Body of pancreas (tissue), 4 donors: ENCODE measurements at regions not wholly inside any gene's neighbourhood (a gene's known extent, or its start where the extent isn't known, plus 50 kb on each side); places are given as distances from the start of the nearest gene placed in this dataset.
A peak's percentile ranks its signal among the peaks of the same experiment; 100 is the strongest.

Experiments used
- ATAC-seq: fragments of 150-250 bp; one replicate; pipeline ENCODE4 v1.9.1; 2016
- DNase-seq, 4 donors: peaks; one replicate each; pipeline ENCODE4 v3.0.0-alpha.2; 2019
- H3K27ac ChIP-seq, 4 donors: fragments of 200-600 bp; sonication (generic); 1 replicate in 3 of 4; 2 replicates in 1 of 4; pipeline versions ENCODE4 v1.5.1 to v1.6.1; 2016 to 2019; ENCODE audit warnings: mild to moderate bottlenecking in 1 of 4, mixed read lengths in 1 of 4, moderate library complexity in 1 of 4
- H3K27me3 ChIP-seq, 2 donors: fragments of 200-600 bp; sonication (generic); one replicate each; pipeline ENCODE4 v1.6.0; 2016; ENCODE audit warnings: mild to moderate bottlenecking in 1 of 2
- H3K36me3 ChIP-seq, 2 donors: fragments of 200-600 bp; sonication (generic); replicated peaks in 1 of 2; 2 replicates each; pipeline ENCODE4 v1.5.1; 2016; ENCODE audit warnings: low read depth in 2 of 2; ENCODE audit not compliant: insufficient read depth in 1 of 2
- H3K4me1 ChIP-seq: fragments of 200-600 bp; sonication (generic); one replicate; pipeline ENCODE4 v1.6.0; 2016
- H3K4me3 ChIP-seq, 2 donors: fragments of 200-600 bp; sonication (generic); 1 replicate in 1 of 2; 2 replicates in 1 of 2; pipeline ENCODE4 v1.5.1; 2016 to 2019
- H3K9me3 ChIP-seq, 3 donors: fragments of 200-600 bp; sonication (generic); 1 replicate in 2 of 3; 2 replicates in 1 of 3; pipeline ENCODE4 v1.5.1; 2016
- POLR2A ChIP-seq, 3 donors: fragments of 450-650 bp; IDR thresholded peaks; one replicate each; pipeline ENCODE4 v1.6.1; 2016; ENCODE audit warnings: antibody characterized with exemption in 3 of 3, mild to moderate bottlenecking in 2 of 3
- WGBS, 2 donors: methylation state at CpG; one replicate each; pipeline ENCODE4 v1.1.5; 2017; 5-methylcytosine and 5-hydroxymethylcytosine counted together
- intact Hi-C: fragments of 100-400 bp; cut with DNase I; formaldehyde crosslinking; loops from one replicate; pipeline ENCODE4 v1.15.1; 2023
- TF ChIP-seq, protein P1 (sequence below), 7 experiments: fragments of 450-650 bp in 4 of 7; fragments of 200-600 bp in 3 of 7; sonication (generic) in 3 of 7; IDR thresholded peaks; one replicate each; pipeline ENCODE4 v1.5.1; 2016 to 2019; ENCODE audit warnings: antibody characterized with exemption in 7 of 7

DNA sequence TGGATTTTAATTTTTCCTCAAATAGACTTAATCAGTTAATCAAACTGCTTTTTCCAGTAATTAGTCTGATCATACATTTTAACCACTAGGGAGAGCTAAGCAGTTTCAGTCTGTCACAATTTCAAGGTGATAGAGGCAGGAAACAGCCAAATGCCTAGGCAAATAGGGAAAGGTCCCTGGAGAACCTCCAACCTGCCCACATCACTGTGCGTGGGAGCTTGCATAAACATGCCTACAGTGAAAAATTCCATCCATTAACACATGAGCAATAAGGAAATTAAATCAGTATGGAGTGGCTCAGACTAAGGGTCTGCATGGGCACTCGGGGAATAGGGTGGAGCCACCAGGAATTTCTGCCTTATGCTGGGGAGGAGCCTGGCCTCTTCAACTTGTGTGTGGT, 74.6 kb downstream of the AASDHPPT start:
- no peak overlapping the region for H3K27ac ChIP-seq

DNA sequence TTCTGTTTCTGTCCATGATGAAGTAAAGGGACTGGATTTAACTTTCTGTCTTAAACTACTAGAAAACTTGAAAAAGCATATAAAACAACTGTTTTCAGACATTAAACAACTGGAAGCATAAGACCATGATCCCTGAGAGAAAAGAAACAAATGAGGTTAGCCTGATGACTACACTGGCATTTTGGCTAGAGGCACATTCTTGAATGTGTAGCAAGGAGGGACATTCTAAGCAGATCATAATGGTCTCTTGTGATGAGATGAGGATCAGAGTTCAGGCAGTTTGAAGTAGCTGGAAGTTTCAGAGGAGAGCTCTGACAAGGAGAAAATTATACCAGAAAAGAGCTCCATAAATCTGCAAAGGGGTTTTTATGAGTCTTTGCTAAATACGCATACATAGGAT, 75.4 kb downstream of the AASDHPPT start:
- H3K27ac ChIP-seq = no peak overlapping the region

More for the DNA sequence above, 74.6 kb downstream of the AASDHPPT start:
- intact Hi-C loops = no loop called here
- Histone ChIP-seq H3K9me3 (no peaks in the 10 kb centered on the region), H3K4me1 (peaks cover 4% of the 10 kb centered on the region), H3K4me3 (no peak overlapping the region), H3K27me3 (no peaks in the 10 kb centered on the region), H3K36me3 (no peaks in the 10 kb centered on the region)
- DNase-seq = peak; percentile 18 to 57 (median 46)
- peak; percentile 64 for ATAC-seq
- WGBS, 2 donors = 11 to 23% methylated on average over 2 of the region's 2 CpGs
- no peak for TF ChIP-seq POLR2A (IDR thresholded peaks at IDR 0.05)
- TF ChIP-seq, protein P1, sequence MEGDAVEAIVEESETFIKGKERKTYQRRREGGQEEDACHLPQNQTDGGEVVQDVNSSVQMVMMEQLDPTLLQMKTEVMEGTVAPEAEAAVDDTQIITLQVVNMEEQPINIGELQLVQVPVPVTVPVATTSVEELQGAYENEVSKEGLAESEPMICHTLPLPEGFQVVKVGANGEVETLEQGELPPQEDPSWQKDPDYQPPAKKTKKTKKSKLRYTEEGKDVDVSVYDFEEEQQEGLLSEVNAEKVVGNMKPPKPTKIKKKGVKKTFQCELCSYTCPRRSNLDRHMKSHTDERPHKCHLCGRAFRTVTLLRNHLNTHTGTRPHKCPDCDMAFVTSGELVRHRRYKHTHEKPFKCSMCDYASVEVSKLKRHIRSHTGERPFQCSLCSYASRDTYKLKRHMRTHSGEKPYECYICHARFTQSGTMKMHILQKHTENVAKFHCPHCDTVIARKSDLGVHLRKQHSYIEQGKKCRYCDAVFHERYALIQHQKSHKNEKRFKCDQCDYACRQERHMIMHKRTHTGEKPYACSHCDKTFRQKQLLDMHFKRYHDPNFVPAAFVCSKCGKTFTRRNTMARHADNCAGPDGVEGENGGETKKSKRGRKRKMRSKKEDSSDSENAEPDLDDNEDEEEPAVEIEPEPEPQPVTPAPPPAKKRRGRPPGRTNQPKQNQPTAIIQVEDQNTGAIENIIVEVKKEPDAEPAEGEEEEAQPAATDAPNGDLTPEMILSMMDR (IDR thresholded peaks at IDR 0.05) = peak in 4 of 7 experiments; percentile 45 to 52 (median 48)

DNA sequence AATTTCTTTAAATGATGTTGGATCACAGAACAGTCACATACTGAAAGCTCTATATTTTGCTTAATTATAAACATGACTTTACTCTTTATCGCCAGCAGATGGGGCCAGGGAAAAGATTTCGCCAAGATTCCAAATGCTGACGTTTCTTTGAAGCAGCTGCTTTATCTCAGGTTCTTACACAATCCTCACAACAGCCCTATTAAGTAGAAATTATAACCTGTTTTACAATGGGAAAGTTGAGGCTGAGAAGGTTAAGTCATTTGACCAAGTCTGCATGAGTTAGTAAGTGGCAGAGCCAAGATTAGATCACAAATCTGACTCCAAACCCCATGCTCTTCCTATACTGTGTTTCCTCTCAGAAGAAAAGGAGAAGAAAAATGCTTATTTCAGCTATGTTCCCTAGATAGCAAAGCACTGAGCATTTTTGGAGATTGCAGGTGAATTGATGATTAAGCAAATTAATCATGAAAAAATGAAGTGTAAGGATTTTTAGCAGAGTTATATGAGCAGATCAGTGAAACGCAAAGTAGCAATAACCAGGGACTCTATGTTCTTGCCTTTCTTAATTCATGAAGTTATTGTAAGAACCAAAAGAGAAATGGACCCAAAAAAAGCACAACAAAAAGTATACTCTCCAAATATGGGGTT, 79.0 kb downstream of the AASDHPPT start:
- H3K4me1 ChIP-seq = peaks cover 4% of the 10 kb centered on the region
- H3K27ac ChIP-seq = peak overlapping the region in 1 of 4 donors; percentile 17
- no peaks in the 10 kb centered on the region for H3K27me3 ChIP-seq
- intact Hi-C loops = no loop called here
- ATAC-seq (peak; percentile 87), DNase-seq (peak; percentile 49 to 68 (median 56))
- H3K4me3 ChIP-seq = no peak overlapping the region
- TF ChIP-seq, protein P1 (IDR thresholded peaks at IDR 0.05) = peak; percentile 37 to 82 (median 60)
- no peak for TF ChIP-seq POLR2A (IDR thresholded peaks at IDR 0.05)
- 13 to 18% methylated on average over 4 of the region's 4 CpGs for WGBS, 2 donors
- H3K36me3 ChIP-seq = no peaks in the 10 kb centered on the region
- no peaks in the 10 kb centered on the region for H3K9me3 ChIP-seq

More for the DNA sequence above, 75.4 kb downstream of the AASDHPPT start:
- TF ChIP-seq, protein P1 (IDR thresholded peaks at IDR 0.05) = no peak
- no peak for TF ChIP-seq POLR2A (IDR thresholded peaks at IDR 0.05)
- intact Hi-C loops = no loop called here
- peaks cover 4% of the 10 kb centered on the region for H3K4me1 ChIP-seq
- no peaks in the 10 kb centered on the region for H3K27me3 ChIP-seq
- ATAC-seq = no peak
- no peaks in the 10 kb centered on the region for H3K9me3 ChIP-seq
- 3 to 11% methylated on average over 1 of the region's 1 CpG for WGBS, 2 donors
- no peak for DNase-seq
- H3K4me3 ChIP-seq = no peak overlapping the region
- no peaks in the 10 kb centered on the region for H3K36me3 ChIP-seq

DNA sequence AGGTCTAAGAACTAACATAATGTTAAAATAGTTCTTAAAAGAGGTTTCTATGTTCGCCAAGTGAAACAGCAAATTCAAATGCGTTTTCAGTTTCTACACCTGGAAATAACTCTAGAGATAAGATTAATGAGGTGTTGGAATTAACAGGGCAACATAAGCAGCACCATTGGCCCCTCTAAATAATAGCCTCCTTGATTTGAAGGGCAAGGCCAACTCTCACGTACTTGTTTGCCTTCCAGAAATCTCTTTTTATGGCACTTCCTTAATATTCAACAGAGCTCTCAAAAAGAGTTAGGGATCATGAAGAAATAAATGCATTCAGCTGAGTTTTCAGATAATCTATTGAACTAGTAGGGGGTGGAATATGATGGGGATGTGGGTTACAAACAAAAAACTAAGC, 80.9 kb downstream of the AASDHPPT start:
- H3K36me3 ChIP-seq = no peaks in the 10 kb centered on the region
- H3K4me1 ChIP-seq = peaks cover 4% of the 10 kb centered on the region
- no peak for DNase-seq
- intact Hi-C loops = no loop called here
- H3K9me3 ChIP-seq = no peaks in the 10 kb centered on the region
- ATAC-seq = no peak
- no peak overlapping the region for H3K4me3 ChIP-seq
- WGBS, 2 donors = 32 to 40% methylated on average over 3 of the region's 3 CpGs
- H3K27me3 ChIP-seq = no peaks in the 10 kb centered on the region
- no peak overlapping the region for H3K27ac ChIP-seq
- TF ChIP-seq, protein P1 (IDR thresholded peaks at IDR 0.05) = no peak

DNA sequence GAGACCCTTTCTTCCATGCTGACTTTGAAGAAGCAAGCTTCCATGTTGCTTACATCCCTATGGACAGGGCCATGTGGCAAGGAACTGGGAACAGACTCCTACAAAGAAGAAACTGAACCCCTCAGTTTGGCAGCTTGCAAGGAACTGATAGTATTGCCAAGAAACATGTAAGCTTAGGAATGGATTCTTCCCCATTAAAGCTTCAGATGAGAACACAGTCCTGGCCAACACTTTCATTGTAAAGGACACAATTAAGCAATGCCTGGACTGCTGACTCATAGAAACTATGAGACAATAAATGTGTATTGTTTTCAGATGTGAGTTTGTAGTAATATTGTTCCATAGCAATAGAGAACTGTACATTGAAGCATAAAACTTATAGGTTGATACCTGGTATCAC, 82.4 kb downstream of the AASDHPPT start:
- no peak overlapping the region for H3K4me3 ChIP-seq
- intact Hi-C loops = no loop called here
- H3K9me3 ChIP-seq = no peaks in the 10 kb centered on the region
- no peak overlapping the region for H3K27ac ChIP-seq
- no peak for DNase-seq
- TF ChIP-seq, protein P1 (IDR thresholded peaks at IDR 0.05) = no peak
- TF ChIP-seq POLR2A (IDR thresholded peaks at IDR 0.05) = no peak
- H3K4me1 ChIP-seq = peaks cover 4% of the 10 kb centered on the region
- H3K27me3 ChIP-seq = no peaks in the 10 kb centered on the region
- ATAC-seq = no peak
- H3K36me3 ChIP-seq = no peaks in the 10 kb centered on the region
